SK-N-SH treated with all-trans-retinoic acid at 6 μM for 48 hours (cell line): ENCODE measurements at regions not wholly inside any gene's neighbourhood (a gene's known extent, or its start where the extent isn't known, plus 50 kb on each side); places are given as distances from the start of the nearest gene placed in this dataset.

Experiments
- ATAC-seq: fragments of 200-7000 bp; cut with Tn5 transposase; 3 replicates; pipeline ENCODE4 v1.9.1; 2020; ENCODE audit warnings: mild to moderate bottlenecking, moderate library complexity
- ARNTL ChIP-seq: fragments of 450-650 bp; formaldehyde crosslinking; IDR thresholded peaks from 2 replicates; pipeline ENCODE4 v1.5.0; 2020; ENCODE audit warnings: low read depth, mild to moderate bottlenecking, moderate library complexity, borderline replicate concordance
- BACH2 ChIP-seq: fragments of 250-450 bp; sonication (Bioruptor Pico); IDR thresholded peaks from 2 replicates; pipeline ENCODE4 v1.9.0; 2021; ENCODE audit warnings: mild to moderate bottlenecking, borderline replicate concordance
- CSDC2 ChIP-seq: fragments of 250-450 bp; sonication (Bioruptor Pico); IDR thresholded peaks from 2 replicates; pipeline ENCODE4 v1.5.0; 2020; ENCODE audit warnings: mild to moderate bottlenecking, moderate library complexity
- ESRRG ChIP-seq: fragments of 250-450 bp; sonication (Bioruptor Pico); IDR thresholded peaks from 2 replicates; pipeline ENCODE4 v1.6.1; 2021; ENCODE audit warnings: mild to moderate bottlenecking
- GLIS3 ChIP-seq: fragments of 250-450 bp; sonication (Bioruptor Pico); IDR thresholded peaks from 2 replicates; pipeline ENCODE4 v1.5.0; 2020; ENCODE audit warnings: mild to moderate bottlenecking, moderate library complexity
- ISL1 ChIP-seq: fragments of 250-450 bp; sonication (Bioruptor Pico); IDR thresholded peaks from 2 replicates; pipeline ENCODE4 v2.1.2; 2022; ENCODE audit warnings: mild to moderate bottlenecking, moderate library complexity
- OSR1 ChIP-seq: fragments of 250-450 bp; sonication (Bioruptor Pico); IDR thresholded peaks from 2 replicates; pipeline ENCODE4 v1.8.0; 2022; ENCODE audit warnings: moderate library complexity, mild to moderate bottlenecking, inconsistent platforms
- PATZ1 ChIP-seq: fragments of 250-450 bp; sonication (Bioruptor Pico); IDR thresholded peaks from 2 replicates; pipeline ENCODE4 v1.8.0; 2020; ENCODE audit warnings: mild to moderate bottlenecking, moderate library complexity, borderline replicate concordance
- PPARA ChIP-seq: fragments of 250-450 bp; sonication (Bioruptor Pico); IDR thresholded peaks from 2 replicates; pipeline ENCODE4 v1.5.0; 2020; ENCODE audit warnings: mild to moderate bottlenecking, borderline replicate concordance
- RARB ChIP-seq: fragments of 250-450 bp; sonication (Bioruptor Pico); IDR thresholded peaks from 2 replicates; pipeline ENCODE4 v1.8.0; 2021; ENCODE audit warnings: mild to moderate bottlenecking, moderate library complexity
- SNAI2 ChIP-seq: fragments of 250-450 bp; sonication (Bioruptor Pico); IDR thresholded peaks from 2 replicates; pipeline ENCODE4 v1.5.0; 2020; ENCODE audit warnings: mild to moderate bottlenecking, moderate library complexity
- TCF4 ChIP-seq: fragments of 250-450 bp; sonication (Bioruptor Pico); IDR thresholded peaks from 2 replicates; pipeline ENCODE4 v1.8.0; 2021; ENCODE audit warnings: mild to moderate bottlenecking, moderate library complexity, borderline replicate concordance
- TOX ChIP-seq: fragments of 250-450 bp; sonication (Bioruptor Pico); IDR thresholded peaks from 2 replicates; pipeline ENCODE4 v1.8.0; 2021; ENCODE audit warnings: mild to moderate bottlenecking, moderate library complexity, borderline replicate concordance
- ZC3H10 ChIP-seq: fragments of 250-450 bp; sonication (Bioruptor Pico); IDR thresholded peaks from 2 replicates; pipeline ENCODE4 v1.5.1; 2021; ENCODE audit warnings: mild to moderate bottlenecking, moderate library complexity
- ZFP3 ChIP-seq: fragments of 250-450 bp; sonication (Bioruptor Pico); IDR thresholded peaks from 2 replicates; pipeline ENCODE4 v1.5.0; 2020; ENCODE audit warnings: mild to moderate bottlenecking, moderate library complexity
- ZFP30 ChIP-seq: fragments of 450-650 bp; formaldehyde crosslinking; IDR thresholded peaks from 2 replicates; pipeline ENCODE4 v1.5.0; 2022; ENCODE audit warnings: mild to moderate bottlenecking, moderate library complexity
- ZNF565 ChIP-seq: fragments of 450-650 bp; formaldehyde crosslinking; conservative IDR thresholded peaks from 2 replicates; pipeline ENCODE4 v1.5.0; 2020; ENCODE audit warnings: low read depth, mild to moderate bottlenecking, moderate library complexity
- ZNF70 ChIP-seq: fragments of 450-650 bp; formaldehyde crosslinking; IDR thresholded peaks from 2 replicates; pipeline ENCODE4 v1.5.0; 2020; ENCODE audit warnings: mild to moderate bottlenecking, moderate library complexity
- ZNF8 ChIP-seq: fragments of 450-650 bp; formaldehyde crosslinking; IDR thresholded peaks from 2 replicates; pipeline ENCODE4 v1.5.0; 2020; ENCODE audit warnings: mild to moderate bottlenecking, moderate library complexity
- TF ChIP-seq, protein P1 (sequence below): fragments of 250-450 bp; sonication (Bioruptor Pico); IDR thresholded peaks from 2 replicates; pipeline ENCODE4 v1.5.0; 2020; ENCODE audit warnings: mild to moderate bottlenecking, moderate library complexity
- TF ChIP-seq, protein P2 (sequence below): fragments of 250-450 bp; sonication (Bioruptor Pico); IDR thresholded peaks from 2 replicates; pipeline ENCODE4 v1.5.1; 2021; ENCODE audit warnings: mild to moderate bottlenecking, moderate library complexity
- TF ChIP-seq, protein P3 (sequence below): fragments of 250-450 bp; sonication (Bioruptor Pico); IDR thresholded peaks from 2 replicates; pipeline ENCODE4 v1.5.1; 2020; ENCODE audit warnings: low read depth, mild to moderate bottlenecking, moderate library complexity

DNA sequence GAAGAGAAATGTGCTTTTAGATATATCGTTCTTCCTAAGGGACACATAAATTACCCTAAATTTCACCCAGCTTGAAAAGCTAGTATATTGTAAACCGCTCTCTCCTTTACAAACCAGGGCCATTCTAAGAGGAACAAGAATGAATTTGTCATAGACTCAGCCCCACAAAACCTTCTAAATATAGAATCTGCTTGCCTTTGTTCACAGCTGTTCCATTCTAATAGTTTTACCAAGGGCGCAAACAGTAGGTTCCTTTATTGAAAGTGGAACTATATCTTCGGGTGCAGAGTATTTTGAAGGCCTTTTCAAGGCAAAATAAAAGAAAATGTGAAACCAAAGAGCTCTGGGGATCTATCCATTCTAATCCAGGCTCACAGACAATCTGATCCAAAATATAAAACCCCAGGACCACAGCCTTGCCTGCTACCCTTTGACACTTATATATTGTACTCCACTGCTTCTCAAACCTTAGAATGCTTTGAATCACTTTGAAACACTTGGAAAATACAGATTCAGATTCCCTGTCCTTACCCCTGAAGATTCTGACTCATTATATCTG is 316.8 kb downstream of the PAX3 start:
- TF ChIP-seq ZFP30 (no peak), ZNF565 (CRISPR knock-in tag) (no peak), ARNTL (CRISPR knock-in tag) (no peak), RARB (CRISPR knock-in tag) (no peak), TOX (CRISPR knock-in tag) (no peak), BACH2 (CRISPR knock-in tag) (no peak), ZC3H10 (no peak), ESRRG (no peak), ZNF8 (CRISPR knock-in tag) (no peak), ISL1 (CRISPR knock-in tag) (no peak), CSDC2 (no peak), GLIS3 (CRISPR knock-in tag) (no peak), OSR1 (CRISPR knock-in tag) (no peak), SNAI2 (no peak), ZFP3 (no peak), PATZ1 (no peak)
- TF ChIP-seq, protein P1, sequence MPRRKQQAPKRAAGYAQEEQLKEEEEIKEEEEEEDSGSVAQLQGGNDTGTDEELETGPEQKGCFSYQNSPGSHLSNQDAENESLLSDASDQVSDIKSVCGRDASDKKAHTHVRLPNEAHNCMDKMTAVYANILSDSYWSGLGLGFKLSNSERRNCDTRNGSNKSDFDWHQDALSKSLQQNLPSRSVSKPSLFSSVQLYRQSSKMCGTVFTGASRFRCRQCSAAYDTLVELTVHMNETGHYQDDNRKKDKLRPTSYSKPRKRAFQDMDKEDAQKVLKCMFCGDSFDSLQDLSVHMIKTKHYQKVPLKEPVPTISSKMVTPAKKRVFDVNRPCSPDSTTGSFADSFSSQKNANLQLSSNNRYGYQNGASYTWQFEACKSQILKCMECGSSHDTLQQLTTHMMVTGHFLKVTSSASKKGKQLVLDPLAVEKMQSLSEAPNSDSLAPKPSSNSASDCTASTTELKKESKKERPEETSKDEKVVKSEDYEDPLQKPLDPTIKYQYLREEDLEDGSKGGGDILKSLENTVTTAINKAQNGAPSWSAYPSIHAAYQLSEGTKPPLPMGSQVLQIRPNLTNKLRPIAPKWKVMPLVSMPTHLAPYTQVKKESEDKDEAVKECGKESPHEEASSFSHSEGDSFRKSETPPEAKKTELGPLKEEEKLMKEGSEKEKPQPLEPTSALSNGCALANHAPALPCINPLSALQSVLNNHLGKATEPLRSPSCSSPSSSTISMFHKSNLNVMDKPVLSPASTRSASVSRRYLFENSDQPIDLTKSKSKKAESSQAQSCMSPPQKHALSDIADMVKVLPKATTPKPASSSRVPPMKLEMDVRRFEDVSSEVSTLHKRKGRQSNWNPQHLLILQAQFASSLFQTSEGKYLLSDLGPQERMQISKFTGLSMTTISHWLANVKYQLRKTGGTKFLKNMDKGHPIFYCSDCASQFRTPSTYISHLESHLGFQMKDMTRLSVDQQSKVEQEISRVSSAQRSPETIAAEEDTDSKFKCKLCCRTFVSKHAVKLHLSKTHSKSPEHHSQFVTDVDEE, result no peak
- TF ChIP-seq, protein P2, sequence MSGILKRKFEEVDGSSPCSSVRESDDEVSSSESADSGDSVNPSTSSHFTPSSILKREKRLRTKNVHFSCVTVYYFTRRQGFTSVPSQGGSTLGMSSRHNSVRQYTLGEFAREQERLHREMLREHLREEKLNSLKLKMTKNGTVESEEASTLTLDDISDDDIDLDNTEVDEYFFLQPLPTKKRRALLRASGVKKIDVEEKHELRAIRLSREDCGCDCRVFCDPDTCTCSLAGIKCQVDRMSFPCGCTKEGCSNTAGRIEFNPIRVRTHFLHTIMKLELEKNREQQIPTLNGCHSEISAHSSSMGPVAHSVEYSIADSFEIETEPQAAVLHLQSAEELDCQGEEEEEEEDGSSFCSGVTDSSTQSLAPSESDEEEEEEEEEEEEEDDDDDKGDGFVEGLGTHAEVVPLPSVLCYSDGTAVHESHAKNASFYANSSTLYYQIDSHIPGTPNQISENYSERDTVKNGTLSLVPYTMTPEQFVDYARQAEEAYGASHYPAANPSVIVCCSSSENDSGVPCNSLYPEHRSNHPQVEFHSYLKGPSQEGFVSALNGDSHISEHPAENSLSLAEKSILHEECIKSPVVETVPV (CRISPR knock-in tag), result no peak

GRCh38 chr2:221975151-221975550 is 323.6 kb downstream of the PAX3 start:
- ATAC-seq, result no peak
- TF ChIP-seq ZFP3, result no peak
- TF ChIP-seq CSDC2, result no peak
- TF ChIP-seq ZFP30, result no peak
- no peak for TF ChIP-seq ZC3H10
- no peak for TF ChIP-seq TCF4
- TF ChIP-seq SNAI2, result no peak
- no peak for TF ChIP-seq TOX (CRISPR knock-in tag)
- TF ChIP-seq OSR1 (CRISPR knock-in tag), result no peak
- TF ChIP-seq BACH2 (CRISPR knock-in tag), result no peak
- TF ChIP-seq ZNF70 (CRISPR knock-in tag), result no peak
- TF ChIP-seq, protein P3, sequence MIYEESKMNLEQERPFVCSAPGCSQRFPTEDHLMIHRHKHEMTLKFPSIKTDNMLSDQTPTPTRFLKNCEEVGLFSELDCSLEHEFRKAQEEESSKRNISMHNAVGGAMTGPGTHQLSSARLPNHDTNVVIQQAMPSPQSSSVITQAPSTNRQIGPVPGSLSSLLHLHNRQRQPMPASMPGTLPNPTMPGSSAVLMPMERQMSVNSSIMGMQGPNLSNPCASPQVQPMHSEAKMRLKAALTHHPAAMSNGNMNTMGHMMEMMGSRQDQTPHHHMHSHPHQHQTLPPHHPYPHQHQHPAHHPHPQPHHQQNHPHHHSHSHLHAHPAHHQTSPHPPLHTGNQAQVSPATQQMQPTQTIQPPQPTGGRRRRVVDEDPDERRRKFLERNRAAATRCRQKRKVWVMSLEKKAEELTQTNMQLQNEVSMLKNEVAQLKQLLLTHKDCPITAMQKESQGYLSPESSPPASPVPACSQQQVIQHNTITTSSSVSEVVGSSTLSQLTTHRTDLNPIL (CRISPR knock-in tag), result no peak
- TF ChIP-seq ARNTL (CRISPR knock-in tag), result no peak
- no peak for TF ChIP-seq RARB (CRISPR knock-in tag)

More for the DNA sequence above, 316.8 kb downstream of the PAX3 start:
- ATAC-seq, result no peak

DNA sequence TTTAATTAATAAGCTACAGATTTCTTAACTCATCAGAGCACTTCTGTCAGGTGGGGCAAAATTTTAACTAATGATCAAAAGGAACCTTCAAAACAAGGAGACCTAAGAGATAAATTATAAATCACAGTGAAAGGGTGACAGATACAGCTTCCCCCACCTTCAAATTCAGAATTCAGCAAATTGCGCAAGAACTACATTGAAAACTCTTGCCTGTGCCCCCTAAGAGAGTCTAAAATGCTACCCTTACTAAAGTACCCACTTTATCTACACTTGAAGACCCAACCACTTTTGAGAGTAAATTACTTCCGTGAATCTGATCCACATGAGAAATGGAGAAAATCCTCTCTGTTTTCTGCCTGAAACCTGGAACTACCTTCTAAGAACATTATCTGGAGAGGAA is 324.9 kb downstream of the PAX3 start:
- no peak for ATAC-seq
- TF ChIP-seq PPARA (CRISPR knock-in tag) (no peak), GLIS3 (CRISPR knock-in tag) (no peak), RARB (CRISPR knock-in tag) (no peak), TCF4 (no peak), ARNTL (CRISPR knock-in tag) (no peak), ZNF565 (CRISPR knock-in tag) (no peak), SNAI2 (no peak), TOX (CRISPR knock-in tag) (no peak), BACH2 (CRISPR knock-in tag) (no peak)
- TF ChIP-seq, protein P1, result no peak
- TF ChIP-seq, protein P2 (CRISPR knock-in tag), result no peak
